Retinal pigment epithelial cell (primary cell): ENCODE measurements at regions not wholly inside any gene's neighbourhood (a gene's known extent, or its start where the extent isn't known, plus 50 kb on each side); places are given as distances from the start of the nearest gene placed in this dataset.

Source experiments
- DNase-seq: peaks from one replicate; pipeline ENCODE4 v3.0.0-alpha.2; 2010; ENCODE audit warnings: low read depth
- H3K4me3 ChIP-seq: 2 replicates; pipeline ENCODE4 v1.5.1; 2011; ENCODE audit warnings: mild to moderate bottlenecking, low read length, control low read depth, moderate library complexity
- TF ChIP-seq, protein P1 (sequence below): conservative IDR thresholded peaks from 2 replicates; pipeline ENCODE4 v1.5.1; 2011; ENCODE audit warnings: low read depth, low read length, control low read depth, inconsistent platforms

DNA sequence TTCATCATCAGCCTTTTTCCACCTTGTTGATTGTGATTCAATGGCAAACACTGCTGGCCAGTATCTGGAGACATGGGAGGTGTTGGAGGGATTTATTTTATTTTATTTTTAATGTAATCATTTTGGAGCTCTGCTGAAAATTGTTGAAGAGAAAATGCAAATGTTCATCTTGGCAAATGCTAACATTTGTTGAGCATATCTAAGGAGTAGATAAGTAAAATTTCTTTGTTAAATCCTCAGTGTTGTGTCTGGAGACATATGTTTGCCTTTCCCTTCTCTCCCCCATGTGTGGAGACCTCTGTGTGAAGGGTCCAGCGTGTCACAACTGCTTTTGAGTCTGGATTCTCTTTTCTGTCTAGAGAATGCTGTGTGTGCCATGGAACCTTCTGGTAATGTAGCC is 300.3 kb downstream of the FZD1 start:
- TF ChIP-seq, protein P1, sequence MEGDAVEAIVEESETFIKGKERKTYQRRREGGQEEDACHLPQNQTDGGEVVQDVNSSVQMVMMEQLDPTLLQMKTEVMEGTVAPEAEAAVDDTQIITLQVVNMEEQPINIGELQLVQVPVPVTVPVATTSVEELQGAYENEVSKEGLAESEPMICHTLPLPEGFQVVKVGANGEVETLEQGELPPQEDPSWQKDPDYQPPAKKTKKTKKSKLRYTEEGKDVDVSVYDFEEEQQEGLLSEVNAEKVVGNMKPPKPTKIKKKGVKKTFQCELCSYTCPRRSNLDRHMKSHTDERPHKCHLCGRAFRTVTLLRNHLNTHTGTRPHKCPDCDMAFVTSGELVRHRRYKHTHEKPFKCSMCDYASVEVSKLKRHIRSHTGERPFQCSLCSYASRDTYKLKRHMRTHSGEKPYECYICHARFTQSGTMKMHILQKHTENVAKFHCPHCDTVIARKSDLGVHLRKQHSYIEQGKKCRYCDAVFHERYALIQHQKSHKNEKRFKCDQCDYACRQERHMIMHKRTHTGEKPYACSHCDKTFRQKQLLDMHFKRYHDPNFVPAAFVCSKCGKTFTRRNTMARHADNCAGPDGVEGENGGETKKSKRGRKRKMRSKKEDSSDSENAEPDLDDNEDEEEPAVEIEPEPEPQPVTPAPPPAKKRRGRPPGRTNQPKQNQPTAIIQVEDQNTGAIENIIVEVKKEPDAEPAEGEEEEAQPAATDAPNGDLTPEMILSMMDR, result no peak
- no peak for DNase-seq
- no peak overlapping the region for H3K4me3 ChIP-seq

- H3K4me3 ChIP-seq, result no peak overlapping the region
- TF ChIP-seq, protein P1, result no peak
- no peak for DNase-seq
Measured at GRCh38 chr7:91565499-91566401, 301.5 kb downstream of the FZD1 start.

DNA sequence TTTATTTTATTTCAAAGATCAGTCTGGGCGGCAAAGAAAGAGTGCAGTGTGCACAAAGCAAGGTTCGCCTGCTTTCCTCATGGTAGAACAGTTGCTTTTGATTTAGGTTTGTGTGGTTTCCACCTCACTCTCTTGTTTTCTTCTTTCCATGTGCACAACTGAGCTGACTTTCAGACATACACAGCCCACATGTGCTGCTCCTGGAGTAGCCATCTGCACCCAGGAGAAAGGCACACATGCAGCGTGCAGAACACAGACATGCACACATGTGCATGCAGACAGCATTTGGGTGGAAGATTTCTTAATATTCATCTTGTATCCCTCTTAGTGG is 302.1 kb downstream of the FZD1 start:
- H3K4me3 ChIP-seq, result no peak overlapping the region
- DNase-seq, result no peak
- TF ChIP-seq, protein P1, result no peak

GRCh38 chr7:91567081-91568012 is 303.1 kb downstream of the FZD1 start:
- no peak overlapping the region for H3K4me3 ChIP-seq
- TF ChIP-seq, protein P1, result no peak
- no peak for DNase-seq

GRCh38 chr7:91568138-91568537 is 303.9 kb downstream of the FZD1 start:
- no peak for DNase-seq
- TF ChIP-seq, protein P1, result no peak
- H3K4me3 ChIP-seq, result no peak overlapping the region

DNA sequence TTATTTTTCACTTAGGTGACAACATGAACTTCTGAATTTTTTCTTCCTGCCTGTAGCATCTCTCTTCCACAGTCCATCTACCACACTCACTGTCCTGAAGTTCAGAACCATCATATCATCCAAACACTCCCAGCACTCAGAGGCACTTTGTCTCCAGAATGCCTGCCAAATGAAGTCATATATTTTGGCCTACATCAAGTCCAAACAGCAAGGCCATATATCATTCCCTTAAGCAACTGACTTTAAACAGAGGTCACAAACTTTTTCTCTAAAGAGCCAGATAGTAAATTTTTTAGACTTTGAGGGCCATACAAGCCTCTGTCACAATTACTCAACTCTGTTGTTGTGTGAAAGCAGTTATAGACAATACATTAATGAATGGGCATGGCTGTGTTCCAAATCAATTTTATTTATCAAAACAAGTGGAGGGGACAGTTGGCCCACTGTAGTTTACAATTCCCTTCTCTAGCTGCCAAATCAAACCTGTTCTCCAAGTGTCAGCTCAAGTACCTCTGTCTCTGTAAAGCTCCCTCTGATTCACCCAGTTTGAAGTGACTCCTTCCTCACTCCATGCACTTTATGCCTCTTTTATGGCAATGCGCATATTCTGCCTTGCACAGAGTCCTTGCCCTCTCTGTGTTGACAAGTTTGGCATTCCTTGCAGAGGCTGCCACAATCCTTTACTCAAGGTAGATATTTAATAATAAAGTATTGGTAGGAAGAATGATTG is 305.7 kb downstream of the FZD1 start:
- H3K4me3 ChIP-seq, result no peak overlapping the region
- no peak for DNase-seq
- TF ChIP-seq, protein P1, result no peak
